SK-N-SH (cell line): ENCODE measurements at regions not wholly inside any gene's neighbourhood (a gene's known extent, or its start where the extent isn't known, plus 50 kb on each side); places are given as distances from the start of the nearest gene placed in this dataset.

Experiments used
- CTCF ChIA-PET: fragments of 300-600, 350-600 bp; formaldehyde crosslinking; extraction: SDS; loops from one replicate; lab custom pipeline; 2021; lab: Yijun Ruan, JAX
- POLR2A ChIA-PET: fragments of 350-600 bp; sonication (Branson Sonifier 250); formaldehyde crosslinking; extraction: SDS; loops from one replicate; lab custom pipeline; 2020; ENCODE audit warnings: antibody characterized with exemption, inconsistent platforms; lab: Yijun Ruan, JAX
- DNase-seq: peaks from one replicate; pipeline ENCODE4 v3.0.0; 2012
- H2AFZ ChIP-seq: fragments of 200-600 bp; sonication (generic); 2 replicates; pipeline ENCODE4 v1.8.1; 2016; ENCODE audit warnings: antibody characterized with exemption, mild to moderate bottlenecking, low read depth
- H3F3A ChIP-seq: fragments of 200-600 bp; sonication (generic); replicated peaks from 2 replicates; pipeline ENCODE3; 2016; ENCODE audit warnings: antibody characterized with exemption, mild to moderate bottlenecking; ENCODE audit not compliant: insufficient read depth
- H3K27ac ChIP-seq, 2 experiments: fragments of 200-500 bp in 1 of 2; fragments of 200-600 bp in 1 of 2; sonication (Bioruptor generic) in 1 of 2; sonication (generic), shearing (Covaris generic) in 1 of 2; 2 replicates each; pipeline versions ENCODE4 v1.5.1 to v1.6.1; 2014 to 2016; ENCODE audit warnings: low read depth in 2 of 2, inconsistent platforms in 1 of 2, low read length in 1 of 2, mild to moderate bottlenecking in 1 of 2, mixed read lengths in 1 of 2
- H3K27me3 ChIP-seq: fragments of 200-600 bp; sonication (generic), shearing (Covaris generic); 2 replicates; pipeline ENCODE4 v1.6.1; 2016; ENCODE audit warnings: mixed run types; ENCODE audit not compliant: insufficient read depth
- H3K36me3 ChIP-seq, 2 experiments: fragments of 200-500 bp in 1 of 2; fragments of 200-600 bp in 1 of 2; sonication (Bioruptor generic) in 1 of 2; sonication (generic) in 1 of 2; replicated peaks in 1 of 2; 2 replicates each; pipeline versions ENCODE3 to v1.5.1; 2014 to 2016; ENCODE audit warnings: low read length in 1 of 2, mild to moderate bottlenecking in 1 of 2; ENCODE audit not compliant: insufficient read depth in 2 of 2, control insufficient read depth in 1 of 2
- H3K4me1 ChIP-seq, 2 experiments: fragments of 200-500 bp in 1 of 2; fragments of 200-600 bp in 1 of 2; sonication (Bioruptor generic) in 1 of 2; sonication (generic), shearing (Covaris generic) in 1 of 2; 2 replicates each; pipeline versions ENCODE4 v1.5.1 to v1.6.1; 2014 to 2016; ENCODE audit warnings: low read depth in 1 of 2, low read length in 1 of 2, mixed run types in 1 of 2; ENCODE audit not compliant: insufficient read depth in 2 of 2, control insufficient read depth in 1 of 2
- H3K4me2 ChIP-seq: fragments of 200-600 bp; sonication (generic), shearing (Covaris generic); 2 replicates; pipeline ENCODE4 v1.6.1; 2017; ENCODE audit warnings: mixed run types
- H3K4me3 ChIP-seq, 2 experiments: fragments of 200-500 bp in 1 of 2; fragments of 200-600 bp in 1 of 2; sonication (Bioruptor generic) in 1 of 2; sonication (generic), shearing (Covaris generic) in 1 of 2; 2 replicates each; pipeline versions ENCODE4 v1.5.1 to v1.8.1; 2014 to 2016; ENCODE audit warnings: low read depth in 2 of 2, inconsistent platforms in 1 of 2, low read length in 1 of 2, mild to moderate bottlenecking in 1 of 2, mixed read lengths in 1 of 2, moderate library complexity in 1 of 2
- H3K79me2 ChIP-seq: fragments of 200-600 bp; sonication (generic); 2 replicates; pipeline ENCODE4 v1.8.1; 2017; ENCODE audit warnings: mild to moderate bottlenecking; ENCODE audit not compliant: insufficient read depth
- H3K9ac ChIP-seq: fragments of 200-600 bp; sonication (generic); 2 replicates; pipeline ENCODE4 v1.6.1; 2017; ENCODE audit warnings: mixed run types
- H3K9me2 ChIP-seq: fragments of 200-600 bp; sonication (generic); 2 replicates; pipeline ENCODE4 v1.6.1; 2017; ENCODE audit warnings: mixed run types
- H3K9me3 ChIP-seq: fragments of 200-600 bp; sonication (generic); 2 replicates; pipeline ENCODE4 v1.6.1; 2017; ENCODE audit warnings: mixed run types, mild to moderate bottlenecking, moderate library complexity
- H4K20me1 ChIP-seq: fragments of 200-600 bp; sonication (generic); 2 replicates; pipeline ENCODE4 v1.6.1; 2017; ENCODE audit warnings: mild to moderate bottlenecking, mixed run types; ENCODE audit not compliant: insufficient read depth
- EP300 ChIP-seq, 2 experiments: IDR thresholded peaks; 2 replicates each; pipeline versions ENCODE4 v1.4.0 to v1.6.1; 2012; ENCODE audit warnings: borderline replicate concordance in 1 of 2, low read depth in 1 of 2, low read length in 1 of 2
- EZH2phosphoT487 ChIP-seq: fragments of 200-600 bp; sonication (generic); IDR thresholded peaks from 2 replicates; pipeline ENCODE4 v1.6.1; 2017; ENCODE audit warnings: low read depth, mixed run types, mild to moderate bottlenecking, antibody characterized with exemption, moderate library complexity, borderline replicate concordance
- FOXJ3 ChIP-seq: sonication (generic); formaldehyde crosslinking; IDR thresholded peaks from 2 replicates; pipeline ENCODE4 v1.5.1; 2020; ENCODE audit warnings: mild to moderate bottlenecking, missing genetic modification reagents
- MXI1 ChIP-seq: IDR thresholded peaks from 2 replicates; pipeline ENCODE4 v1.6.1; 2012; ENCODE audit warnings: mild to moderate bottlenecking, low read depth, low read length, improper control_type of control experiment
- NFIC ChIP-seq: IDR thresholded peaks from 2 replicates; pipeline ENCODE4 v1.4.0; 2012; ENCODE audit warnings: borderline replicate concordance
- RAD21 ChIP-seq: IDR thresholded peaks from 2 replicates; pipeline ENCODE4 v1.6.1; 2012; ENCODE audit warnings: mild to moderate bottlenecking, low read length
- RCOR1 ChIP-seq: fragments of 150-350 bp; IDR thresholded peaks from 2 replicates; pipeline ENCODE4 v1.6.1; 2017; ENCODE audit warnings: antibody characterized with exemption, low read length
- RFX5 ChIP-seq: IDR thresholded peaks from 2 replicates; pipeline ENCODE4 v1.6.1; 2012; ENCODE audit warnings: mild to moderate bottlenecking, improper control_type of control experiment, low read length
- RXRA ChIP-seq: IDR thresholded peaks from 2 replicates; pipeline ENCODE4 v1.4.0; 2012; ENCODE audit warnings: low read depth, mild to moderate bottlenecking, borderline replicate concordance
- SIN3A ChIP-seq: IDR thresholded peaks from 2 replicates; pipeline ENCODE4 v1.6.1; 2012; ENCODE audit warnings: low read depth, mild to moderate bottlenecking, low read length, moderate library complexity, borderline replicate concordance
- TAF1 ChIP-seq: IDR thresholded peaks from 2 replicates; pipeline ENCODE4 v1.6.1; 2012; ENCODE audit warnings: low read depth, mild to moderate bottlenecking, low read length, moderate library complexity, borderline replicate concordance
- TEAD4 ChIP-seq: IDR thresholded peaks from 2 replicates; pipeline ENCODE4 v1.4.0; 2012; ENCODE audit warnings: mild to moderate bottlenecking, borderline replicate concordance; ENCODE audit not compliant: insufficient read depth
- YY1 ChIP-seq: IDR thresholded peaks from 2 replicates; pipeline ENCODE4 v1.4.0; 2012; ENCODE audit warnings: low read depth, mild to moderate bottlenecking
- WGBS: methylation state at CpG from one replicate; pipeline ENCODE4 v1.1.6; 2017; ENCODE audit warnings: low lambda C conversion rate; 5-methylcytosine and 5-hydroxymethylcytosine counted together
- TF ChIP-seq, protein P1 (sequence below): IDR thresholded peaks from 2 replicates; pipeline ENCODE4 v1.4.0; 2012; ENCODE audit warnings: low read depth
- TF ChIP-seq, protein P2 (sequence below): fragments of 150-350 bp; IDR thresholded peaks from 2 replicates; pipeline ENCODE4 v1.6.1; 2017; ENCODE audit warnings: antibody characterized with exemption, low read length, low read depth, borderline replicate concordance
- TF ChIP-seq, protein P3 (sequence below): IDR thresholded peaks from 2 replicates; pipeline ENCODE4; 2012
- TF ChIP-seq, protein P4 (sequence below): fragments of 150-350 bp; IDR thresholded peaks from 2 replicates; pipeline ENCODE4 v1.6.1; 2016; ENCODE audit warnings: mild to moderate bottlenecking, low read depth, low read length
- TF ChIP-seq, protein P5 (sequence below): IDR thresholded peaks from 2 replicates; pipeline ENCODE4 v1.4.0; 2012; ENCODE audit warnings: low read depth, borderline replicate concordance

DNA sequence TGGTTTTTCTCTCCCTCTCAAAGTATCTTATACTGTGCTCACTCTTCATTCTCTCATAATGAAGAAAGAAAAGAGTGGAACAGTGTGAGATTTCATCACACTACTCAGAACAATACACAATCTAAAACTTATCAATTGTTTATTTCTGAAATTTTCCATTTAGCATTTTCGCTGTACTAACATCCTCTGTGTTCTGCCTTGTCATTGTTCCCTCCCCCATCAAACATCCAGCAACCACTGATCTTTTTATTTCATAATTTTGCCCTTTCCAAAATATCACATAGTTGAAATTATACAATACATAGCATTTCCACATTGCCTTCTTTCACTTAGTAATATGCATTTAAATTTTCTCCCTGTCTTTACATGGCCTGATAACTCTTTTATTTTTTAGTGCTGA, 658.7 kb downstream of the SLITRK1 start:
- Histone ChIP-seq H3K9me2 (no peaks in the 10 kb centered on the region), H3K27ac (no peak overlapping the region), H3K79me2 (no peaks in the 10 kb centered on the region), H4K20me1 (no peaks in the 10 kb centered on the region), H3K9me3 (no peaks in the 10 kb centered on the region), H3K9ac (no peak overlapping the region), H3K36me3 (no peaks in the 10 kb centered on the region), H3K27me3 (no peaks in the 10 kb centered on the region), H3F3A (peaks cover 2% of the 10 kb centered on the region), H3K4me1 (peaks cover 0 to 5% of the 10 kb centered on the region in 2 experiments; a peak in 1 of 4 replicates), H3K4me2 (no peak overlapping the region), H2AFZ (no peak overlapping the region), H3K4me3 (no peak overlapping the region)
- 88% methylated on average over 1 of the region's 1 CpG for WGBS
- DNase-seq = no peak
- TF ChIP-seq, protein P1, sequence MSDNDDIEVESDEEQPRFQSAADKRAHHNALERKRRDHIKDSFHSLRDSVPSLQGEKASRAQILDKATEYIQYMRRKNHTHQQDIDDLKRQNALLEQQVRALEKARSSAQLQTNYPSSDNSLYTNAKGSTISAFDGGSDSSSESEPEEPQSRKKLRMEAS = no peak
- no peak for TF ChIP-seq EP300 (IDR thresholded peaks at IDR 0.05; ENCODE audit: borderline replicate concordance in 1 of 2, low read depth in 1 of 2, low read length in 1 of 2)
- TF ChIP-seq RCOR1 = no peak
- no peak for TF ChIP-seq RXRA
- no peak for TF ChIP-seq TAF1
- no peak for TF ChIP-seq NFIC
- no peak for TF ChIP-seq YY1
- TF ChIP-seq RAD21 = no peak
- TF ChIP-seq SIN3A = no peak
- TF ChIP-seq, protein P2, sequence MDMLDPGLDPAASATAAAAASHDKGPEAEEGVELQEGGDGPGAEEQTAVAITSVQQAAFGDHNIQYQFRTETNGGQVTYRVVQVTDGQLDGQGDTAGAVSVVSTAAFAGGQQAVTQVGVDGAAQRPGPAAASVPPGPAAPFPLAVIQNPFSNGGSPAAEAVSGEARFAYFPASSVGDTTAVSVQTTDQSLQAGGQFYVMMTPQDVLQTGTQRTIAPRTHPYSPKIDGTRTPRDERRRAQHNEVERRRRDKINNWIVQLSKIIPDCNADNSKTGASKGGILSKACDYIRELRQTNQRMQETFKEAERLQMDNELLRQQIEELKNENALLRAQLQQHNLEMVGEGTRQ = no peak
- TF ChIP-seq, protein P3, sequence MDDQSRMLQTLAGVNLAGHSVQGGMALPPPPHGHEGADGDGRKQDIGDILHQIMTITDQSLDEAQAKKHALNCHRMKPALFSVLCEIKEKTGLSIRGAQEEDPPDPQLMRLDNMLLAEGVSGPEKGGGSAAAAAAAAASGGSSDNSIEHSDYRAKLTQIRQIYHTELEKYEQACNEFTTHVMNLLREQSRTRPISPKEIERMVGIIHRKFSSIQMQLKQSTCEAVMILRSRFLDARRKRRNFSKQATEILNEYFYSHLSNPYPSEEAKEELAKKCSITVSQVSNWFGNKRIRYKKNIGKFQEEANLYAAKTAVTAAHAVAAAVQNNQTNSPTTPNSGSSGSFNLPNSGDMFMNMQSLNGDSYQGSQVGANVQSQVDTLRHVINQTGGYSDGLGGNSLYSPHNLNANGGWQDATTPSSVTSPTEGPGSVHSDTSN = no peak
- TF ChIP-seq MXI1 = no peak
- TF ChIP-seq EZH2phosphoT487 = no peak
- TF ChIP-seq TEAD4 = no peak
- TF ChIP-seq, protein P4, sequence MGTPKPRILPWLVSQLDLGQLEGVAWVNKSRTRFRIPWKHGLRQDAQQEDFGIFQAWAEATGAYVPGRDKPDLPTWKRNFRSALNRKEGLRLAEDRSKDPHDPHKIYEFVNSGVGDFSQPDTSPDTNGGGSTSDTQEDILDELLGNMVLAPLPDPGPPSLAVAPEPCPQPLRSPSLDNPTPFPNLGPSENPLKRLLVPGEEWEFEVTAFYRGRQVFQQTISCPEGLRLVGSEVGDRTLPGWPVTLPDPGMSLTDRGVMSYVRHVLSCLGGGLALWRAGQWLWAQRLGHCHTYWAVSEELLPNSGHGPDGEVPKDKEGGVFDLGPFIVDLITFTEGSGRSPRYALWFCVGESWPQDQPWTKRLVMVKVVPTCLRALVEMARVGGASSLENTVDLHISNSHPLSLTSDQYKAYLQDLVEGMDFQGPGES = no peak
- TF ChIP-seq, protein P5, sequence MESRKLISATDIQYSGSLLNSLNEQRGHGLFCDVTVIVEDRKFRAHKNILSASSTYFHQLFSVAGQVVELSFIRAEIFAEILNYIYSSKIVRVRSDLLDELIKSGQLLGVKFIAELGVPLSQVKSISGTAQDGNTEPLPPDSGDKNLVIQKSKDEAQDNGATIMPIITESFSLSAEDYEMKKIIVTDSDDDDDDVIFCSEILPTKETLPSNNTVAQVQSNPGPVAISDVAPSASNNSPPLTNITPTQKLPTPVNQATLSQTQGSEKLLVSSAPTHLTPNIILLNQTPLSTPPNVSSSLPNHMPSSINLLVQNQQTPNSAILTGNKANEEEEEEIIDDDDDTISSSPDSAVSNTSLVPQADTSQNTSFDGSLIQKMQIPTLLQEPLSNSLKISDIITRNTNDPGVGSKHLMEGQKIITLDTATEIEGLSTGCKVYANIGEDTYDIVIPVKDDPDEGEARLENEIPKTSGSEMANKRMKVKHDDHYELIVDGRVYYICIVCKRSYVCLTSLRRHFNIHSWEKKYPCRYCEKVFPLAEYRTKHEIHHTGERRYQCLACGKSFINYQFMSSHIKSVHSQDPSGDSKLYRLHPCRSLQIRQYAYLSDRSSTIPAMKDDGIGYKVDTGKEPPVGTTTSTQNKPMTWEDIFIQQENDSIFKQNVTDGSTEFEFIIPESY = no peak
- TF ChIP-seq RFX5 = no peak
- no peak for TF ChIP-seq FOXJ3 (CRISPR knock-in tag)
- CTCF ChIA-PET = no interaction called here
- POLR2A ChIA-PET = no interaction called here
